ENCODE measurements at regions not wholly inside any gene's neighbourhood (a gene's known extent, or its start where the extent isn't known, plus 50 kb on each side); places are given as distances from the start of the nearest gene placed in this dataset.

DNA sequence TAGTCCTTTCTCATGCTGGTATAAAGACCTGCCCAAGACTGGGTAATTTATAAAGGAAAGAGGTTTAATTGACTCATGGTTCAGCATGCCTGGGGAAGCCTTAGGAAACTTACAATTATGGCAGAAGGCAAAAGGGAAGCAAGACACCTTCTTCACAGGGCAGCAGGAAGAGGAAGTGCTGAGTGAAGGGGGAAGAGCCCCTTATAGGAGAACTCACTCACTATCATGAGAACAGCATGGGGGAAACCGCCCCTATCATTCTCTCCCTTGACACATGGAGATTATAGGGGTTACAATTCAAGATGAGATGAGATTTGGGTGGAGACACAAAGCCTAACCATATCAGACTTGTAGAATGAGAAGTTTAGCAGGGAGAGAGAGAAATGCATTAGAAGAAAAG is 373.3 kb upstream of the DIAPH2 start:
- CTCF ChIA-PET: no interaction called here

DNA sequence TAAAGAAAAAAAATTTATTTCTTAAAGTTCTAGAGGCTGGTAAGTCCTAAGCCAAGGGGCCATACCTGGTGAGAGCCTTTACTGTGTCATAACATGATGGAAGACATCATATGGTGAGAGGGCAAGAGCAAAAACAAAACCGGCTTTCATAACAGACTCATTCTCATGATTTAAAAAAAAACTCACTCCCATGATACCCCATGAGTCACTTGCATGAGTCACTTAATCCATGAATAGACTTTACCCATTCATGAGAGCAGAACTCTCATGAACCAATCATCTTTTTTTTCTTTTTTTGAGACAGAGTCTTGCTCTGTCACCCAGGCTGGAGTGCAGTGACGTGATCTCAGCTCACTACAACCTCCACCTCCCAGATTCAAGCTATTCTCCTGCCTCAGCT is 369.7 kb upstream of the DIAPH2 start:
- Histone ChIP-seq H3K27me3 (ENCODE audit: low read length) (no peaks in the 10 kb centered on the region), H4K20me1 (ENCODE audit: low read length) (no peaks in the 10 kb centered on the region), H3K79me2 (ENCODE audit: low read length) (no peaks in the 10 kb centered on the region), H3K9ac (ENCODE audit: low read length) (no peak overlapping the region), H3K4me3 (ENCODE audit: low read length) (no peak overlapping the region), H3F3A (ENCODE audit: low read length, unreplicated experiment) (no peaks in the 10 kb centered on the region), H3K4me1 (ENCODE audit: insufficient read depth, low read length) (no peaks in the 10 kb centered on the region), H3K4me2 (ENCODE audit: low read length) (no peak overlapping the region), H3K36me3 (ENCODE audit: low read depth, low read length) (no peaks in the 10 kb centered on the region), H3K9me2 (replicated peaks; ENCODE audit: low read length) (no peaks in the 10 kb centered on the region), H2AFZ (ENCODE audit: low read length) (no peak overlapping the region), H3K9me3 (ENCODE audit: low read length) (no peaks in the 10 kb centered on the region), H3K27ac (ENCODE audit: low read length) (no peak overlapping the region)
- ChIA-PET CTCF (no interaction called here), POLR2A (ENCODE audit: unreplicated experiment) (no interaction called here)
- DNase-seq (peak; percentile 66), ATAC-seq (no peak)
- intact Hi-C loops (cut with micrococcal nuclease): no loop called here
- no peak for TF ChIP-seq EZH2 (IDR thresholded peaks at IDR 0.05; ENCODE audit: low read length, unreplicated experiment)
- TF ChIP-seq, protein P1, sequence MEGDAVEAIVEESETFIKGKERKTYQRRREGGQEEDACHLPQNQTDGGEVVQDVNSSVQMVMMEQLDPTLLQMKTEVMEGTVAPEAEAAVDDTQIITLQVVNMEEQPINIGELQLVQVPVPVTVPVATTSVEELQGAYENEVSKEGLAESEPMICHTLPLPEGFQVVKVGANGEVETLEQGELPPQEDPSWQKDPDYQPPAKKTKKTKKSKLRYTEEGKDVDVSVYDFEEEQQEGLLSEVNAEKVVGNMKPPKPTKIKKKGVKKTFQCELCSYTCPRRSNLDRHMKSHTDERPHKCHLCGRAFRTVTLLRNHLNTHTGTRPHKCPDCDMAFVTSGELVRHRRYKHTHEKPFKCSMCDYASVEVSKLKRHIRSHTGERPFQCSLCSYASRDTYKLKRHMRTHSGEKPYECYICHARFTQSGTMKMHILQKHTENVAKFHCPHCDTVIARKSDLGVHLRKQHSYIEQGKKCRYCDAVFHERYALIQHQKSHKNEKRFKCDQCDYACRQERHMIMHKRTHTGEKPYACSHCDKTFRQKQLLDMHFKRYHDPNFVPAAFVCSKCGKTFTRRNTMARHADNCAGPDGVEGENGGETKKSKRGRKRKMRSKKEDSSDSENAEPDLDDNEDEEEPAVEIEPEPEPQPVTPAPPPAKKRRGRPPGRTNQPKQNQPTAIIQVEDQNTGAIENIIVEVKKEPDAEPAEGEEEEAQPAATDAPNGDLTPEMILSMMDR (conservative IDR thresholded peaks at IDR 0.05; ENCODE audit: low read depth, low read length): no peak
- TF ChIP-seq EZH2phosphoT487 (IDR thresholded peaks at IDR 0.05; ENCODE audit: borderline replicate concordance, low read length): no peak
- no TSS peak for BruUV-seq (replicated peaks)

More for the DNA sequence above, 373.3 kb upstream of the DIAPH2 start:
- POLR2A ChIA-PET (ENCODE audit: unreplicated experiment): no interaction called here
- Histone ChIP-seq H3K4me3 (ENCODE audit: low read length) (no peak overlapping the region), H4K20me1 (ENCODE audit: low read length) (no peaks in the 10 kb centered on the region), H3K4me1 (ENCODE audit: insufficient read depth, low read length) (no peaks in the 10 kb centered on the region), H3K27me3 (ENCODE audit: low read length) (no peaks in the 10 kb centered on the region), H3K36me3 (ENCODE audit: low read depth, low read length) (no peaks in the 10 kb centered on the region), H3K79me2 (ENCODE audit: low read length) (no peaks in the 10 kb centered on the region), H3K9me2 (replicated peaks; ENCODE audit: low read length) (no peaks in the 10 kb centered on the region), H3F3A (ENCODE audit: low read length, unreplicated experiment) (no peaks in the 10 kb centered on the region), H3K9ac (ENCODE audit: low read length) (no peak overlapping the region), H3K9me3 (ENCODE audit: low read length) (no peaks in the 10 kb centered on the region), H3K27ac (ENCODE audit: low read length) (no peak overlapping the region), H2AFZ (ENCODE audit: low read length) (no peak overlapping the region), H3K4me2 (ENCODE audit: low read length) (no peak overlapping the region)
- intact Hi-C loops (cut with micrococcal nuclease): no loop called here
- TF ChIP-seq EZH2phosphoT487 (IDR thresholded peaks at IDR 0.05; ENCODE audit: borderline replicate concordance, low read length) (no peak), EZH2 (IDR thresholded peaks at IDR 0.05; ENCODE audit: low read length, unreplicated experiment) (no peak)
- TF ChIP-seq, protein P1 (conservative IDR thresholded peaks at IDR 0.05; ENCODE audit: low read depth, low read length): no peak
- no peak for DNase-seq
- no TSS peak for BruUV-seq (replicated peaks)
- no peak for ATAC-seq

DNA sequence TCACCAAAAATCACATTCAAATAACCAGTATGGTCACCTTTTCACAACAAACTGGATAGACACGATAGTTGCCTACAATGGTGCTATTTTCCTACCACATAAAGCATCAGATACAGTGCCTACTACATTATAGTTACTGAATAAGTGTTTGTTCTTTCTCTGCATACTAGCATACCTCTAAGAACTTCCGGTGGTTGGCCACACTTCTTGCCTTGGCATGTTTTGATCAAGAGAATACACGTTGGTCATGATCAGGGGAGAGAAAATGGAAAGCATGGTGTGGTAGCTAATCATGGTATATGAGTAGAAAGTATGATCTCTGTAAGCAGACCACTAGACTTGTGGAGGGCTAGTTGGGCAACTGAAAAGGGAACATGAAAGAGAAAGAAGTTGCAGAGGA is 322.8 kb upstream of the DIAPH2 start:
- Histone ChIP-seq H3F3A (ENCODE audit: low read length, unreplicated experiment) (no peaks in the 10 kb centered on the region), H2AFZ (ENCODE audit: low read length) (no peak overlapping the region), H3K36me3 (ENCODE audit: low read depth, low read length) (no peaks in the 10 kb centered on the region), H3K27ac (ENCODE audit: low read length) (no peak overlapping the region), H3K4me1 (ENCODE audit: insufficient read depth, low read length) (no peaks in the 10 kb centered on the region), H3K4me3 (ENCODE audit: low read length) (no peak overlapping the region), H3K9me2 (replicated peaks; ENCODE audit: low read length) (no peaks in the 10 kb centered on the region), H3K79me2 (ENCODE audit: low read length) (no peaks in the 10 kb centered on the region), H3K27me3 (ENCODE audit: low read length) (no peaks in the 10 kb centered on the region), H3K9ac (ENCODE audit: low read length) (no peak overlapping the region), H3K4me2 (ENCODE audit: low read length) (no peak overlapping the region), H3K9me3 (ENCODE audit: low read length) (no peaks in the 10 kb centered on the region), H4K20me1 (ENCODE audit: low read length) (no peaks in the 10 kb centered on the region)
- TF ChIP-seq EZH2phosphoT487 (IDR thresholded peaks at IDR 0.05; ENCODE audit: borderline replicate concordance, low read length): no peak
- TF ChIP-seq, protein P1 (conservative IDR thresholded peaks at IDR 0.05; ENCODE audit: low read depth, low read length): no peak
- no peak for TF ChIP-seq EZH2 (IDR thresholded peaks at IDR 0.05; ENCODE audit: low read length, unreplicated experiment)
- no peak for ATAC-seq
- no peak for DNase-seq
- CTCF ChIA-PET: no interaction called here
- POLR2A ChIA-PET (ENCODE audit: unreplicated experiment): no interaction called here
- no TSS peak for BruUV-seq (replicated peaks)
- intact Hi-C loops (cut with micrococcal nuclease): no loop called here
